B cell (primary cell): ENCODE measurements at regions not wholly inside any gene's neighbourhood (a gene's known extent, or its start where the extent isn't known, plus 50 kb on each side); places are given as distances from the start of the nearest gene placed in this dataset.

ENCODE experiments used
- EZH2 ChIP-seq: IDR thresholded peaks from 2 replicates; pipeline ENCODE4 v1.6.1; 2012; ENCODE audit warnings: borderline replicate concordance, low read depth, mild to moderate bottlenecking, moderate library complexity, low read length; ENCODE audit not compliant: insufficient read depth, poor library complexity, severe bottlenecking
- TF ChIP-seq, protein P1 (sequence below): fragments of 200-600 bp; IDR thresholded peaks from one replicate; pipeline ENCODE4 v1.8.0; 2022; ENCODE audit warnings: antibody characterized with exemption, mild to moderate bottlenecking

DNA sequence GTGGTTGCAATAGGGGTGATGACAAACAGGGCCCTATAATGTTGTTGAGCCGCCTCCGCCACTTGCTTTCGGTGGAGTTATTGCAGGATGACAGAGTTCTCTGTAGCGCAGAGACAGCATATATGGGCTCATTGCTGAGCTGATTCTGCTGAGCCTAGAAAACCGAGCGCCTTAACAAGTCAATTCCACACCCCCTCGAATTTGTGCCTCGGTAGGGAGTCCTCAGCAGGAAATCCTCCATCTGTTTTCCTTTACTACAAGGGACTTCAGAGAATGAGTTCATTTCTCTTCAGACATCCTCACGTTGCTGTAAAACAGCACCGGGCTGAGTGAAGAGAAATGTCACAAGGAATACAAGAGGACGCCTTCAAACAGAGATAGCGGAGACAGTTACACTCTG, 90.7 kb upstream of the KIAA1217 start:
- TF ChIP-seq, protein P1, sequence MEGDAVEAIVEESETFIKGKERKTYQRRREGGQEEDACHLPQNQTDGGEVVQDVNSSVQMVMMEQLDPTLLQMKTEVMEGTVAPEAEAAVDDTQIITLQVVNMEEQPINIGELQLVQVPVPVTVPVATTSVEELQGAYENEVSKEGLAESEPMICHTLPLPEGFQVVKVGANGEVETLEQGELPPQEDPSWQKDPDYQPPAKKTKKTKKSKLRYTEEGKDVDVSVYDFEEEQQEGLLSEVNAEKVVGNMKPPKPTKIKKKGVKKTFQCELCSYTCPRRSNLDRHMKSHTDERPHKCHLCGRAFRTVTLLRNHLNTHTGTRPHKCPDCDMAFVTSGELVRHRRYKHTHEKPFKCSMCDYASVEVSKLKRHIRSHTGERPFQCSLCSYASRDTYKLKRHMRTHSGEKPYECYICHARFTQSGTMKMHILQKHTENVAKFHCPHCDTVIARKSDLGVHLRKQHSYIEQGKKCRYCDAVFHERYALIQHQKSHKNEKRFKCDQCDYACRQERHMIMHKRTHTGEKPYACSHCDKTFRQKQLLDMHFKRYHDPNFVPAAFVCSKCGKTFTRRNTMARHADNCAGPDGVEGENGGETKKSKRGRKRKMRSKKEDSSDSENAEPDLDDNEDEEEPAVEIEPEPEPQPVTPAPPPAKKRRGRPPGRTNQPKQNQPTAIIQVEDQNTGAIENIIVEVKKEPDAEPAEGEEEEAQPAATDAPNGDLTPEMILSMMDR = no peak
- no peak for TF ChIP-seq EZH2
